Esophagus muscularis mucosa (tissue), 4 donors: ENCODE measurements at regions not wholly inside any gene's neighbourhood (a gene's known extent, or its start where the extent isn't known, plus 50 kb on each side); places are given as distances from the start of the nearest gene placed in this dataset.
A peak's percentile ranks its signal among the peaks of the same experiment; 100 is the strongest.

Experiments
- DNase-seq: peaks from one replicate; pipeline ENCODE4 v3.0.0-alpha.2; 2017; ENCODE audit errors: extremely low spot score
- H3K27ac ChIP-seq, 4 donors: fragments of 200-600 bp; sonication (generic); replicated peaks in 1 of 4; 1 replicate in 3 of 4; 2 replicates in 1 of 4; pipeline ENCODE4 v1.5.1; 2016 to 2019; ENCODE audit warnings: mild to moderate bottlenecking in 1 of 4
- H3K27me3 ChIP-seq, 4 donors: fragments of 200-600 bp; sonication (generic); one replicate each; pipeline versions ENCODE4 v1.5.1 to v1.6.0; 2016 to 2019
- H3K36me3 ChIP-seq, 4 donors: fragments of 200-600 bp; sonication (generic); one replicate each; pipeline ENCODE4 v1.5.1; 2016 to 2019
- H3K4me1 ChIP-seq, 4 donors: fragments of 200-600 bp; sonication (generic); one replicate each; pipeline ENCODE4 v1.5.1; 2016 to 2019
- H3K4me3 ChIP-seq, 4 donors: fragments of 200-600 bp; sonication (generic); 1 replicate in 2 of 4; 2 replicates in 2 of 4; pipeline ENCODE4 v1.5.1; 2016 to 2019; ENCODE audit warnings: mild to moderate bottlenecking in 4 of 4, moderate library complexity in 1 of 4
- H3K9me3 ChIP-seq, 4 donors: fragments of 200-600 bp; sonication (generic); 1 replicate in 3 of 4; 2 replicates in 1 of 4; pipeline ENCODE4 v1.5.1; 2016 to 2019
- EP300 ChIP-seq: sonication (generic); formaldehyde crosslinking; IDR thresholded peaks from one replicate; pipeline ENCODE4 v1.6.1; 2017; ENCODE audit warnings: antibody characterized with exemption
- POLR2A ChIP-seq: fragments of 450-650 bp; IDR thresholded peaks from one replicate; pipeline ENCODE4 v1.6.1; 2017; ENCODE audit warnings: antibody characterized with exemption, moderate library complexity, mild to moderate bottlenecking, low read depth
- POLR2AphosphoS5 ChIP-seq, 2 donors: sonication (generic); formaldehyde crosslinking; IDR thresholded peaks; one replicate each; pipeline ENCODE4 v1.6.1; 2017; ENCODE audit warnings: antibody characterized with exemption in 2 of 2
- WGBS: methylation state at CpG from one replicate; pipeline ENCODE4 v1.1.5; 2018; 5-methylcytosine and 5-hydroxymethylcytosine counted together
- intact Hi-C: fragments of 100-400 bp; cut with DNase I; formaldehyde crosslinking; loops from one replicate; pipeline ENCODE4 v1.15.1; 2023
- TF ChIP-seq, protein P1 (sequence below), 3 experiments: fragments of 200-600 bp in 2 of 3; fragments of 450-650 bp in 1 of 3; sonication (generic) in 2 of 3; IDR thresholded peaks; one replicate each; pipeline ENCODE4 v1.5.1; 2017 to 2019; ENCODE audit warnings: antibody characterized with exemption in 3 of 3, mild to moderate bottlenecking in 2 of 3, moderate library complexity in 1 of 3

DNA sequence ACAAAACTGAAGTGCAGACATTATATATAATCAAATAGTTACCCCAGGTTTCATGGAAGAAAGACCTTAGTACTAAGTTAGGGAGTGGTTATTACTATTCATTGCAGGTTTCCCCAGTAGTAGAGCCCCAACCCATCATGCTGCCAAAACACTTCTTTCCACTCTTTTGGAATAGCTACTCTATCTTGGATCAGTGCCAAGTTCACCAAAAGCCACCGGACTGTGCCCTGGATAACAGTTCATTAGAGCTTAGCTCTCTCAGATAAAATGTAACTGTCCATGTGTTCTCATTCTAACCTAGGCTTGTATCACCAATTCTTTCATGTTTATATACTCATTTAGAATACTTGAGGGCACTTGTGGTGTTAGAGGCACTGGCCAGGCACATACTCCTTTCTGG, 540.1 kb upstream of the C16orf82 start:
- intact Hi-C loops, result loop anchor here (10.0 kb wide), 1 partner anchor 48 kb away; no protein-coding TSS in a partner anchor
- 78% methylated on average over 1 of the region's 1 CpG for WGBS
- H3K27me3 ChIP-seq, result no peaks in the 10 kb centered on the region
- no peak overlapping the region for H3K4me3 ChIP-seq
- H3K4me1 ChIP-seq, result no peaks in the 10 kb centered on the region
- H3K36me3 ChIP-seq, result no peaks in the 10 kb centered on the region
- H3K9me3 ChIP-seq, result no peaks in the 10 kb centered on the region
- TF ChIP-seq POLR2AphosphoS5 (IDR thresholded peaks at IDR 0.05) (no peak), POLR2A (no peak), EP300 (no peak)
- TF ChIP-seq, protein P1, sequence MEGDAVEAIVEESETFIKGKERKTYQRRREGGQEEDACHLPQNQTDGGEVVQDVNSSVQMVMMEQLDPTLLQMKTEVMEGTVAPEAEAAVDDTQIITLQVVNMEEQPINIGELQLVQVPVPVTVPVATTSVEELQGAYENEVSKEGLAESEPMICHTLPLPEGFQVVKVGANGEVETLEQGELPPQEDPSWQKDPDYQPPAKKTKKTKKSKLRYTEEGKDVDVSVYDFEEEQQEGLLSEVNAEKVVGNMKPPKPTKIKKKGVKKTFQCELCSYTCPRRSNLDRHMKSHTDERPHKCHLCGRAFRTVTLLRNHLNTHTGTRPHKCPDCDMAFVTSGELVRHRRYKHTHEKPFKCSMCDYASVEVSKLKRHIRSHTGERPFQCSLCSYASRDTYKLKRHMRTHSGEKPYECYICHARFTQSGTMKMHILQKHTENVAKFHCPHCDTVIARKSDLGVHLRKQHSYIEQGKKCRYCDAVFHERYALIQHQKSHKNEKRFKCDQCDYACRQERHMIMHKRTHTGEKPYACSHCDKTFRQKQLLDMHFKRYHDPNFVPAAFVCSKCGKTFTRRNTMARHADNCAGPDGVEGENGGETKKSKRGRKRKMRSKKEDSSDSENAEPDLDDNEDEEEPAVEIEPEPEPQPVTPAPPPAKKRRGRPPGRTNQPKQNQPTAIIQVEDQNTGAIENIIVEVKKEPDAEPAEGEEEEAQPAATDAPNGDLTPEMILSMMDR (IDR thresholded peaks at IDR 0.05), result no peak
- peak; percentile 21 for DNase-seq
- no peak overlapping the region for H3K27ac ChIP-seq

DNA sequence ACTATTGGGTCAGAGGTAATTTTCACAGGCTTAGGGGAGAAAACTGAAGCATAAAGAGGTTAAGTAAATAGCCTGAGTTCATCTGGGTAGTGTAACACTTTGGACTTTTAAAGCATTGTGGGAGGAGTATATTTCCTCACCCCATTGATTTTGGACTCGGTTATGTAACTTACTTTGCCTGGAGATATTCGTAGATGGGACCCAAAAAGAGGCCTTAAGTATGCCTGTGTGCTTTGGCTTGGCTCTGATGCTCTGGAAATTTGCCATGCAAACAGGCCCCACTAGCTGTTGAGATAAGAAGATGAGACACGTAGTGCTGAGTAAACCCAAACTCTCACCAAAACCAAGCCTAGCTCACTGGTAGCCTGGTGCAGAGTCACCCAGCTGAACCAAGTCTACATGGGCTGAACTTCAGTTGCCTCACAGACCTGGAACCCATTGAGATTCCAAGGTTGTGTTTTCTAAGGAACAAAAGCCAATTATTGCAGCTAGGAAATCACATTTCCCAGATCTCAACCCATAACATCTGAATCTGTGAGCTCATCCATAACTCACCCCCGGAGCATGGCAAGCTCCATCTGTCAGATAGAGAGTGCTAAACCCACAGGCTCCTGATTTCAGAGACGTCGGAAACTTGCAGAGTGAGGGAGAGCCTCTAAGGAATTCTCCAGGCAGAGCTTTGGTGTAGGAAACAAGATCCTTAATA, 536.0 kb upstream of the C16orf82 start:
- DNase-seq, result peak; percentile 72
- H3K9me3 ChIP-seq, result no peaks in the 10 kb centered on the region
- H3K27ac ChIP-seq, result no peak overlapping the region
- no peaks in the 10 kb centered on the region for H3K27me3 ChIP-seq
- H3K4me1 ChIP-seq, result no peaks in the 10 kb centered on the region
- intact Hi-C loops, result no loop called here
- H3K36me3 ChIP-seq, result no peaks in the 10 kb centered on the region
- H3K4me3 ChIP-seq, result no peak overlapping the region
- 46% methylated on average over 6 of the region's 6 CpGs for WGBS
- no peak for TF ChIP-seq POLR2AphosphoS5 (IDR thresholded peaks at IDR 0.05)
- TF ChIP-seq, protein P1 (IDR thresholded peaks at IDR 0.05), result no peak
- no peak for TF ChIP-seq EP300
- no peak for TF ChIP-seq POLR2A

DNA sequence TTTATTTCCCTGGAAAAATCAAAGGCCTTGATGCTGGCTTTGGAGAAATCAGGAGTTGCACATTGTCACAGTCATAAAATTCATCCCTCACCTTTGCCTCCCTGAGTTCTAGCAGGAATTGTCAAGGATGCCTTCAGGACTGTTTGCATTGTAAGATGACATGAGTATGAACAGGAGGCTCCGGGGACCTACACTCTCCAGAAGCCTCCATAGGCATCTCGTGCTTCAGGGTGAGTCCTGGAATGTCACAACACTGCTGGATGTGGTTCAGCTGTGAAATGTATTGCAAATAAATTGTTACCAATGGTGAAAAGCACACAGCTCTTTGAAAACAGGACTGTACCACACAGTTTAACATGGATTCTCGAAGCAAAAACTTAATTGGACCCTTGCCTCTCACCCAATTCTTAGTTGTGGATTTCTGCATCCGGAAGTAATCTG, 535.4 kb upstream of the C16orf82 start:
- H3K4me1 ChIP-seq, result no peaks in the 10 kb centered on the region
- no peaks in the 10 kb centered on the region for H3K27me3 ChIP-seq
- peak; percentile 57 for DNase-seq
- no peaks in the 10 kb centered on the region for H3K36me3 ChIP-seq
- H3K4me3 ChIP-seq, result no peak overlapping the region
- no peaks in the 10 kb centered on the region for H3K9me3 ChIP-seq
- intact Hi-C loops, result no loop called here
- WGBS, result 52% methylated on average over 4 of the region's 4 CpGs
- TF ChIP-seq POLR2A, result no peak
- no peak overlapping the region for H3K27ac ChIP-seq

DNA sequence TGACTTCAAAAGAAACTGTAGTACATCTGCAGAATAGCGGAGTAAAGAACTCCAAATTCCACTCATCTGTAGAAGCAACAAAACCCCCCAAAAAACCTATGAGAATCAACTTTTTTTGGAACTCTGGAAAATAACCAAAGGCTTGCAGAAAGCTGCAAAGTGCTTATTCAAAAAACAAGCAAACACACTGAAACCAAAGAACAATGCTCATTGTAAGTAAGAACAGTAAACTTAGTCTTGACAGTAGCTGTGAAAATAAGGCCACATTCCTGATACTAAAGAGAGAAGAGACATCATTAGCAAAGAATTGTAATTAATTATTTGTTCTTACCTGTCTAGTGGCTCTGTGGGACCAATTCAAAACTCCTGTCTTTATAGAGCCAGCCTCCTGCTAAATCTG, 534.3 kb upstream of the C16orf82 start:
- no peaks in the 10 kb centered on the region for H3K36me3 ChIP-seq
- H3K4me3 ChIP-seq, result no peak overlapping the region
- H3K9me3 ChIP-seq, result no peaks in the 10 kb centered on the region
- intact Hi-C loops, result no loop called here
- H3K4me1 ChIP-seq, result no peaks in the 10 kb centered on the region
- no peak overlapping the region for H3K27ac ChIP-seq
- DNase-seq, result no peak
- TF ChIP-seq POLR2A (no peak), EP300 (no peak), POLR2AphosphoS5 (IDR thresholded peaks at IDR 0.05) (no peak)
- TF ChIP-seq, protein P1 (IDR thresholded peaks at IDR 0.05), result no peak
- WGBS, result 86% methylated on average over 1 of the region's 1 CpG
- no peaks in the 10 kb centered on the region for H3K27me3 ChIP-seq

DNA sequence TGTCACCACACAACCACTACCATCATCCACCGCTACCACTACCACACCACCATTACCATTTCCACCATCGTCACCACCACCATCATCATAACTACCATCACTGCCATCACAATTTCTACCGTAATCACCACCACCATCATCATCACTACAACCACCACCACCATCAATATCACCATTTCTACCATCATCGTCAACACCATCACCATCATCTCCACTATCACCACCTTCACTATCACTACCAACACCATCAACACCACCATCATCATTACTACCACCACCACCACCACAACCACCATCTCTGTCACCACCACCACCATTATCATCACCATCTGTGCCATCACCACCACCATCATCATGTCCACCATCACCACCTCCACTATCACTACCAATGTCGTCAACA, 524.5 kb upstream of the C16orf82 start:
- Histone ChIP-seq H3K4me3 (no peak overlapping the region), H3K4me1 (no peaks in the 10 kb centered on the region), H3K27me3 (no peaks in the 10 kb centered on the region), H3K9me3 (no peaks in the 10 kb centered on the region), H3K36me3 (no peaks in the 10 kb centered on the region), H3K27ac (no peak overlapping the region)
- peak; percentile 37 for DNase-seq
- 93% methylated on average over 5 of the region's 5 CpGs for WGBS
- intact Hi-C loops, result no loop called here
- TF ChIP-seq, protein P1 (IDR thresholded peaks at IDR 0.05), result no peak
- TF ChIP-seq POLR2AphosphoS5 (IDR thresholded peaks at IDR 0.05) (no peak), EP300 (no peak), POLR2A (no peak)
